Fibroblast of mammary gland (primary cell): ENCODE measurements at regions not wholly inside any gene's neighbourhood (a gene's known extent, or its start where the extent isn't known, plus 50 kb on each side); places are given as distances from the start of the nearest gene placed in this dataset.
A peak's percentile ranks its signal among the peaks of the same experiment; 100 is the strongest.
"Not testable (repeated sequence)": the region's sequence is repeated elsewhere in the genome, so short reads cannot be mapped to it uniquely, and the experiment has no call there.

Source experiments
- DNase-seq: peaks from one replicate; pipeline ENCODE4 v3.0.0-alpha.2; 2010; ENCODE audit warnings: low read depth
- H3K4me3 ChIP-seq: 2 replicates; pipeline ENCODE4 v1.5.1; 2011; ENCODE audit warnings: low read depth, mild to moderate bottlenecking, low read length, moderate library complexity; ENCODE audit not compliant: control insufficient read depth
- CTCF ChIP-seq: conservative IDR thresholded peaks from 2 replicates; pipeline ENCODE4 v1.5.1; 2011; ENCODE audit warnings: low read depth, low read length, inconsistent platforms; ENCODE audit not compliant: control insufficient read depth, insufficient read depth

GRCh38 chr5:123282444-123282843 lies 140.8 kb downstream of the CEP120 start:
- no peak for TF ChIP-seq CTCF
- no peak for DNase-seq
- H3K4me3 ChIP-seq: no peak overlapping the region

GRCh38 chr5:123280854-123281253 lies 142.3 kb downstream of the CEP120 start:
- DNase-seq, H3K4me3 ChIP-seq: not testable (repeated sequence)

- no peak for TF ChIP-seq CTCF
- no peak for DNase-seq
- H3K4me3 ChIP-seq: no peak overlapping the region
Measured at GRCh38 chr5:123279136-123279535, 144.1 kb downstream of the CEP120 start.

GRCh38 chr5:123278284-123278683 lies 144.9 kb downstream of the CEP120 start:
- TF ChIP-seq CTCF: no peak
- H3K4me3 ChIP-seq: no peak overlapping the region
- DNase-seq: peak; percentile 41

- no peak for DNase-seq
- H3K4me3 ChIP-seq: no peak overlapping the region
- TF ChIP-seq CTCF: peak; percentile 16
Measured at GRCh38 chr5:123273984-123274383, 149.2 kb downstream of the CEP120 start.

GRCh38 chr5:123273095-123273494 lies 150.1 kb downstream of the CEP120 start:
- no peak for DNase-seq
- H3K4me3 ChIP-seq: no peak overlapping the region
- no peak for TF ChIP-seq CTCF

- no peak overlapping the region for H3K4me3 ChIP-seq
- no peak for DNase-seq
- no peak for TF ChIP-seq CTCF
Measured at GRCh38 chr5:123269851-123270250, 153.4 kb downstream of the CEP120 start.
